COLO668 (cell line): ENCODE measurements at regions not wholly inside any gene's neighbourhood (a gene's known extent, or its start where the extent isn't known, plus 50 kb on each side); places are given as distances from the start of the nearest gene placed in this dataset.

Source experiments
- DNase-seq: peaks from one replicate; lab custom pipeline; 2025; ENCODE audit not compliant: unreplicated experiment; lab: John Stamatoyannopoulos, UW

- no peak for DNase-seq
These were observed 563.8 kb downstream of the TLE1 start for GRCh38 chr9:81125446-81126092.

DNA sequence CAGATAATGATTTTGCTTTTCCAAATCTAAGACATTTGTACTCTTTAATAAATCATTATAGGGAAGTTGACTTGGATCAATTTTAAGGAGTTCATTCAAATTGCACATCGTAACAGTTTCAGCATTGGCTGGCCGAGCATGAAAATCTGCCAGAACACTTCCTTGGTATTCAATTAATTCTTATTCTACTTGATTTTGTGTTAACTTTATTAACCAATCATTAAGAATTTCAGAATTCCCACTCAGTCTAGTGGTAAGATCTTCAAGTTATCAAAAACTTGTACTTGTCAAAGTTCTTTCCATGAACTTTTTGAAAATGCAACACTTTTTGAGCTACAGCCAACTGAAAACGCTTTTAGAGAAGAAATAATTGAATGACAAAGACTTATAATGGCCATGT, 565.8 kb downstream of the TLE1 start:
- DNase-seq = no peak

GRCh38 chr9:81122749-81123148, 566.6 kb downstream of the TLE1 start:
- no peak for DNase-seq

DNA sequence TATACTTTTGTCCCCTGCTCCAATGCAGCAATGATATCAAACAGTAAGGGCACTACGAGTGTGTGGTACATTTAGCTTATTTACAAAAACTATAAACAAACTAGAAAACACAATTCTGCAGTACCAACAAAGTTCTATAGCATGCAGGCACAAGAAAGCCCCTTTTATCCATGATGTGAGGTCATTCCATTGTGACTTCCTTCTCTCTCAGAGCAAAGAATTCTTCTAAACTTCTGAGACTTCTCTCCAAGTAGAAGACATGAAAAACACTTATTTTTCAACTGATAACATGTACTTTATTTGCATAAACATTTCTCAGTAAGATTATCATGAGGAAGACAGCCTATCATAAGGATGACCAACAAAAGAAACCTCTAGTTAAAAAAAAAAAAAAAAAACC, 569.8 kb downstream of the TLE1 start:
- no peak for DNase-seq

- no peak for DNase-seq
These were observed 570.9 kb downstream of the TLE1 start for GRCh38 chr9:81118416-81118815.

GRCh38 chr9:81116340-81117137, 572.8 kb downstream of the TLE1 start:
- peak; percentile 5 for DNase-seq

DNA sequence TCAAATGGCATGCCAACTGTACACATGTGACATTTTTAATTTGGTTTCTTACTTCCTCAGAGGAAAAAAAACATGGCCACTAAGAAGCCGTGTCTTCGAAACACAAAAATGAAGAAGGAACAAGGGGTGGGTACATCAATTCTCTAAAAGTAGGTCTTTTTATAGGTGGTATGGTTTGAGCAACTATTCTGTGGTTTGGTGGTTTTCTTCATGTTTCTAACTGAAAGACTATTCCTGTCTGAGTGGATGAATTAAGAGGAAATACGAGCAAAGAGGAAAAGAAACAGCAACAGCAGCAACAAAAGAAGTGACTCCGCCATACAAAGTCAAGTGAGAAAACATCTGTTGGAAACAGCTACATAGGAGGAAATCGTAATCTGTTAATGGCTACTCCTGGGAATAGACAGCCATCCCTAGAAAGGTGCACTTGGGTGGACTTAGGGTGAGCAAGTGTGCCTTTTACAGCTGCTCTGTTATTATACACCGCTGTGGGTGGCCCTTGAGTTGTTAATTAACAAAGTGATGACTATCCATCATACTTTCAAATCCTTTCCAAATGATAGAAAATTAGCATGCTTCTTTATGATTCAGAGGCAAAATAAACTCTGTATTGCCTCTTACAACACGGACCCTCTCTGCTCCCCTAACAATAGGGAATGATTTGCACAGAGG, 575.8 kb downstream of the TLE1 start:
- DNase-seq = peak; percentile 12

GRCh38 chr9:81112627-81113452, 576.5 kb downstream of the TLE1 start:
- DNase-seq = no peak

DNA sequence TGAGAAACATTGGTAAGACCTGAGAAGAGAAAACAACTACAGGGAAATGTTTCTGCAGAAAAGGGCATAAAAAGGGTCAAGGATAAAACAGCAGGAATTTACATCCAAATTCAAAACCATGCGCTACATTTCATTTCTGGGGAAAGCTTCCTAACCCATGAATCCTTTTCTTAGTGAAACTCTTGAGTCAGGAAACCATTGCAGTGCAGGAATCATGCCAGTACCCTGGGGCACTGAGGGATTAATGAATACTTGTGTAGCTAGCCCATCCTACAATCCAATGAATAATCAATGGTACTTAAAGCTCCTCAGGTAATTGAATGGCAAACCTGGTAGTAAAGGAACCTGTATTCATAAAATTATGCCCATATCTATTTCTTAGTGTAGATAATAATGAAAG, 580.5 kb downstream of the TLE1 start:
- DNase-seq = no peak

GRCh38 chr9:81108391-81108790, 581.0 kb downstream of the TLE1 start:
- no peak for DNase-seq

DNA sequence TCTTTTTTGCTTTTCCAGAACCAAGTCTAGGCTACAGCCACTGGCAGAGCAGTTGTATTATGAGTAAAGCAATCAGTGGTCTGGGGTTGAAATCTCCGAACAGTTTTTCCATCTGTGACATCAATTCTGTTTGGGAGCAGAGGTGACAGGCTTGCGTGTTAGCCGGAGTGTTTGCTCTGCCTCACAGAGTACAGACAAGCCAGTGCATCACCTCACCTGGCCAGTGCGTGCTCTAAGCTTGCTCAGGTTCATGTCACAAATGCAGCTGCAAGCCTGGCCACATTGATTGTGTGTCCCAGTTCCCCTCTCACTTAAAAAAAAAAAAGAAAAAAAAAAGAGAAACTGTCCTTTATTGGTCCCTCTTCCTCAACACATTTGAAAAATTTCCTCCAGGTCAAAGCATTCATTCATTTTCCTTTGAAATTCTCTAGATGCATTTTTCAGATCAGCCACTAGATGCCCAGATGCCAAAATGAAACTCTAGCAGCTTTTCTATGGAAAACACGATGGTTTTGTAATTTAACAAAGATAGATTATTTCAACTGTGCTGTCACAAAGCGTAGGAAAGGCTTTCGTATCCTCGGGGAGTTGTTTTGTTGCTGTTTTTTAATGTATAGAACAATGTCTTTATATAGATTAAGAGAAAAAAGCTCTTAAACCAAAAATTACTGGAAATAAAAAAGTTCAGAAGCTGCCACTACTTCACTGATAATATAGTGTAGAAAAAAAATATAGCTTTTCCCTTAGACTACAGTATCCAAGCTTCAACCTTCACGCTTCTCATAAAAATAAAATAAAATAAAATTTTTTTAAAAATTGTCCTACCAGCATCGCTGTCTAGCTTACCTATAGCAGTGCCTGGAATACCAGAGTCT, 585.5 kb downstream of the TLE1 start:
- peak; percentile 75 for DNase-seq

DNA sequence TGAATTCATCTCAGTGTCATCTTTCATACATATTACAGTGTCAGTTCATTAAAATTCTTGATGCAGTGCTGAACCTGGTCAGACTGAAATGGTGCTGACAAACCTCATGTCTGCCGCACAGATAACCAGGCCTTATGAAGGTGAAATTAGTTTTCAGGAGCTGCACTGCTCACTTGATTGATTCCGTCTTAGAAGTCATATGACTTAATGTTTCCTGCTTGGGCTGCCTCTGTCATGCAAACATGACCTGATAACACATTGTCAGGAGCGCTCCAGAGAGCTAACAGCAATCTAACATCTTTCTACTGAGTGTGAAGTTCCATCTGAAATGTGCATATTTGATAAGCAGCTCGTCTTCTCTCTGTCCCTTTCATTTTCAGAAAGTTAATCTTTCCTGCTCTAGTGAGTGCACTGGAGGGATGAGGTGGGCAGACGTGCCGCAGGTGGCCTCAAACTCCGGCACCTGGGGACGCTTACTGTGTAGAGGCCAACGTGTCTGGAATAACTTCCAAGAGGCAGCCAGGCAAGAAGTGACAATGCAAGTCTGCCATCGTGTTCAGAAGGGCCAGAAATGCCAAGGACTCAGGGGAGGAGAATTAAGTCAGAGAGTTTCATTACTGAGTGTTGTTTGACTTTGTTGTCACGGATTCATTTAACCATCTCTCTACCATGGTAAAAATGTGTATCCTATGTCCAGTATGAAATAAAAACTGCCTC, 592.1 kb downstream of the TLE1 start:
- DNase-seq = no peak

GRCh38 chr9:81096625-81097024, 592.7 kb downstream of the TLE1 start:
- DNase-seq = no peak

DNA sequence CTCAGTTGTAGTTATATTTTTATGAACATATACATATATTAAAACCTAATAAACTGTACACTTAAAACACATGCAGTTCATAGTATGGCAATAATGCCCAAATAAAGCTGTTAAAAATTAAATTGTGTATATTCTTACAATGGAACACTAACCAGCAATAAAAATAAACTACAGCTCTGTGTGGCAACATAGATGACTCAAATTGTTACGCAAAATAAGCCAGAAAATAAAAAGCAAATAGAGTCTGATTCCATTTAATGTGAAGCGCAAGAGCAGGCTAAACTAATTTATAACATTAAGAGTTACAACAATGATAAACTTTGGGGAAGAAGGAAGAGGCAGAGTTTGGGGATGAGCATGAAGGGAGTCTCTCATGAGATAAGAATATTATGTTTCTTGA, 597.3 kb downstream of the TLE1 start:
- no peak for DNase-seq

DNA sequence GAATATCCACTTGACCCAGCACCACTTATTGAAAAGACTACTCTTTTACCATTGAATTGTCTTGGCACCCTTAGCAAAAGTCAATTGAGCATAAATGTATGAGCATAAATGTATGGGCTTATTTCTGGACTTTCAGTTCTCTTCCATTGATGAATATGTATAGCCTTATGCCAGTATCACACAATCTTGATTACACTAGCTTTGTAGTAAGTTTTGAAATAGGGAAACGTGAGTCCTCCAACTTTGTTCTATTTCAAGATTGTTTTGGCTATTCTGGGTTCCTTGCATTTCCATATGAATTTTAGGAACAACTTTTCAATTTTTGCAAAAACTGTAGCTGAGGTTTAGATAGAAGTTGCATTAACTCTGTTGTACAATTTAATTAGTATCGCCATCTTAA, 601.0 kb downstream of the TLE1 start:
- no peak for DNase-seq

DNA sequence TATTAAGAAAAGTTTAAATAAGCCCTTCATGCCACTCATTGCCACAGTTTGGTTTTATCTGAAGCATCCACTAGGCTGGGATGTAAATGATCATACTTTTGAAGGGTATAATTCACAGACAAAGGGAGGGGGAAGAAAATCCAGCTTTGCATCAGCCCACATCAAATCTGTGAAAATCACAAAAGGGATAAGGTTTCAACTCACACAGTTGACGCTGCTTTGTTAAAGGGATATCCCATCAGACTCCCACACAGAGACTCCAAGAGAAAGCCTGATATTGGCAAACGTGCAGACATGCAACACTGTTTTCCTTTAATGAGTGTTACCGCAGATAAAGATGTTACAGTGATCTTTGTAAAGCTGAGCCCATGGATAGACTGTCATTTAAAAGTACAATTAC, 602.9 kb downstream of the TLE1 start:
- DNase-seq = no peak

GRCh38 chr9:81083854-81084512, 605.4 kb downstream of the TLE1 start:
- DNase-seq = no peak

DNA sequence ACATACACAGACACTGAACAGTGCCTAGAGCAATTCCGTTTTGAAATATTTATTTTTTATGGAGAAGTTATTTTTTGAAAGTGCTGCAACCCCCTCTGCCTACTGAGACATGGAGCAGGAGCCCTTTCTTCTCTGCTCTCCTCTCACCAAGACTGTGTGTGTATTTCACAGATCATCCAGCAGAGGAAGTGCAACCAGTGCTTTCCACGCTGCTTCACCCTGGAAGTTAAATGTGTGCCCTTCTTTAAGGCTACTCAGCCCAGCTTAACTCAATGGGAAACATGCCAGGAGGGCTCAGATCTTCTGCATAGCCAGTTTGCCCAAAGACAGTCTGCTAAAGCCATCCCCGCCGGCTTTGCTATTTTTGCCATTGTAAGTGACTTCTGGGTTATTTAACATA, 606.3 kb downstream of the TLE1 start:
- DNase-seq = no peak

- DNase-seq = no peak
These were observed 607.1 kb downstream of the TLE1 start for GRCh38 chr9:81082221-81082620.
